ENCODE measurements at regions not wholly inside any gene's neighbourhood (a gene's known extent, or its start where the extent isn't known, plus 50 kb on each side); places are given as distances from the start of the nearest gene placed in this dataset.

GRCh38 chr2:128692895-128693742 lies 374.5 kb upstream of the HS6ST1 start:
- TF ChIP-seq ZNF695 (CRISPR knock-in tag; IDR thresholded peaks at IDR 0.05) (no peak), FOXO4 (CRISPR knock-in tag; IDR thresholded peaks at IDR 0.05) (no peak), ZZZ3 (IDR thresholded peaks at IDR 0.05) (no peak), ZBTB5 (IDR thresholded peaks at IDR 0.05) (no peak), AFF1 (IDR thresholded peaks at IDR 0.05; ENCODE audit: low read depth in 1 of 2, partially characterized antibody in 2 of 2) (no peak), ZNF77 (CRISPR knock-in tag; IDR thresholded peaks at IDR 0.05) (no peak), ZNF717 (CRISPR knock-in tag; IDR thresholded peaks at IDR 0.05) (no peak)
- no TSS peak for BruUV-seq (replicated peaks)

More at GRCh38 chr2:128692895-128693742, 374.5 kb upstream of the HS6ST1 start:
- Histone ChIP-seq H3K9me1 (ENCODE audit: control insufficient read depth, insufficient read depth, low read length) (no peaks in the 10 kb centered on the region), H3K4me1 (replicated peaks in 1 of 2; ENCODE audit: control insufficient read depth in 2 of 2, insufficient read depth in 2 of 2, low read length in 2 of 2) (peaks cover 0 to 8% of the 10 kb centered on the region in 2 experiments; a peak in 1 of 5 replicates), H3K27ac (ENCODE audit: extremely low read depth, low read depth, low read length) (no peak overlapping the region), H3K36me3 (ENCODE audit: control insufficient read depth, insufficient read depth, low read length) (no peaks in the 10 kb centered on the region), H3K4me2 (ENCODE audit: insufficient read depth, low read length) (no peak overlapping the region), H3K9ac (ENCODE audit: insufficient read depth in 1 of 2, low read depth in 2 of 2, low read length in 2 of 2) (no peak overlapping the region; a peak in 1 of 4 replicates), H3K79me2 (ENCODE audit: control insufficient read depth, insufficient read depth, low read length) (no peaks in the 10 kb centered on the region), H3K9me3 (replicated peaks; ENCODE audit: control insufficient read depth, insufficient read depth, low read depth, low read length) (no peaks in the 10 kb centered on the region), H2AFZ (ENCODE audit: low read depth, low read length) (no peak overlapping the region), H3K27me3 (ENCODE audit: control insufficient read depth in 2 of 2, insufficient read depth in 2 of 2, low read length in 2 of 2) (peaks cover 0 to 43% of the 10 kb centered on the region in 2 experiments; a peak in 3 of 5 replicates), H3K4me3 (no peak overlapping the region), H4K20me1 (replicated peaks; ENCODE audit: control insufficient read depth, insufficient read depth, low read length) (no peaks in the 10 kb centered on the region)
- in situ Hi-C loops (cut with MboI) (no loop called here), intact Hi-C loops (cut with micrococcal nuclease) (no loop called here)
- ATAC-seq (no peak), FAIRE-seq (no peak), DNase-seq (ENCODE audit: extremely low read depth in 1 of 4, low spot score in 3 of 4) (no peak)
- WGBS (ENCODE audit: insufficient coverage, low coverage, missing lambda C conversion rate) = 1% methylated on average over 14 of the region's 15 CpGs
- ChIA-PET CTCF (ENCODE audit: low intra/inter-chr PET ratio) (no interaction called here), POLR2A (interaction anchor here (0.6 to 0.7 kb wide), 2 partner anchors 13 to 14 kb away, joined by 3 read pairs; no protein-coding TSS in a partner anchor)
